Stimulated activated naive B cell treated with anti-CD40 and anti-IgM and Interleukin-4, amounts not matched to agents 10 μg/mL and 1 μg/mL and 100 μg/mL, for 72 hours (primary cell): ENCODE measurements at regions not wholly inside any gene's neighbourhood (a gene's known extent, or its start where the extent isn't known, plus 50 kb on each side); places are given as distances from the start of the nearest gene placed in this dataset.
"Not testable (repeated sequence)": the region's sequence is repeated elsewhere in the genome, so short reads cannot be mapped to it uniquely, and the experiment has no call there.

Experiments used
- ATAC-seq, 2 donors: fragments of 150-1000 bp; cut with Tn5 transposase; replicated peaks; 2 replicates each; pipeline ENCODE4 v1.10.0; 2021; ENCODE audit warnings: moderate library complexity in 1 of 2
- DNase-seq: peaks from one replicate; pipeline ENCODE4 v3.0.0; 2021
- H3K27ac Mint-ChIP-seq: one replicate; pipeline ENCODE4 v1.8.0; 2022; ENCODE audit warnings: mild to moderate bottlenecking, mixed read lengths
- H3K27me3 Mint-ChIP-seq, 2 donors: one replicate each; pipeline ENCODE4 v1.8.0; 2022; ENCODE audit warnings: mixed read lengths in 2 of 2
- H3K36me3 Mint-ChIP-seq, 2 donors: one replicate each; pipeline ENCODE4 v1.8.0; 2022; ENCODE audit warnings: mixed read lengths in 2 of 2, mild to moderate bottlenecking in 1 of 2
- H3K4me1 Mint-ChIP-seq, 2 donors: one replicate each; pipeline ENCODE4 v1.8.0; 2022; ENCODE audit warnings: mixed read lengths in 2 of 2, mild to moderate bottlenecking in 1 of 2
- H3K4me3 Mint-ChIP-seq, 2 donors: one replicate each; pipeline ENCODE4 v1.8.0; 2022; ENCODE audit warnings: mild to moderate bottlenecking in 2 of 2, mixed read lengths in 2 of 2, moderate library complexity in 1 of 2
- H3K9me3 Mint-ChIP-seq, 2 donors: one replicate each; pipeline ENCODE4 v1.8.0; 2022; ENCODE audit warnings: mixed read lengths in 2 of 2, mild to moderate bottlenecking in 1 of 2

GRCh38 chr17:79560527-79560926 is 50.3 kb downstream of the RBFOX3 start:
- Mint-ChIP-seq H3K4me1 (no peaks in the 10 kb centered on the region), H3K9me3 (peaks cover 3 to 6% of the 10 kb centered on the region in 2 donors), H3K27ac (no peak overlapping the region), H3K4me3 (no peak overlapping the region), H3K36me3 (peaks cover 0 to 2% of the 10 kb centered on the region in 2 donors), H3K27me3 (peaks cover 49 to 60% of the 10 kb centered on the region in 2 donors)
- DNase-seq, result no peak
- ATAC-seq, result no peak

- H3K4me1 Mint-ChIP-seq, result no peaks in the 10 kb centered on the region
- H3K27me3 Mint-ChIP-seq, result peaks cover 50 to 60% of the 10 kb centered on the region in 2 donors
- ATAC-seq (no peak), DNase-seq (no peak)
- H3K9me3 Mint-ChIP-seq, result peaks cover 5 to 8% of the 10 kb centered on the region in 2 donors
- H3K4me3 Mint-ChIP-seq, result no peak overlapping the region
- no peak overlapping the region for H3K27ac Mint-ChIP-seq
- H3K36me3 Mint-ChIP-seq, result peaks cover 0 to 2% of the 10 kb centered on the region in 2 donors
Observed at GRCh38 chr17:79559111-79559887, 51.6 kb downstream of the RBFOX3 start.

- peaks cover 5 to 8% of the 10 kb centered on the region in 2 donors for H3K9me3 Mint-ChIP-seq
- H3K4me3 Mint-ChIP-seq, result no peak overlapping the region
- H3K36me3 Mint-ChIP-seq, result peaks cover 0 to 2% of the 10 kb centered on the region in 2 donors
- H3K27ac Mint-ChIP-seq, result no peak overlapping the region
- peaks cover 50 to 53% of the 10 kb centered on the region in 2 donors for H3K27me3 Mint-ChIP-seq
- no peak for DNase-seq
- ATAC-seq, result no peak
- no peaks in the 10 kb centered on the region for H3K4me1 Mint-ChIP-seq
Observed at GRCh38 chr17:79558091-79558900, 52.6 kb downstream of the RBFOX3 start.

- ATAC-seq, result no peak
- Mint-ChIP-seq H3K4me1 (no peaks in the 10 kb centered on the region), H3K27me3 (peaks cover 47 to 48% of the 10 kb centered on the region in 2 donors), H3K36me3 (peaks cover 0 to 2% of the 10 kb centered on the region in 2 donors), H3K9me3 (peaks cover 5 to 8% of the 10 kb centered on the region in 2 donors), H3K27ac (no peak overlapping the region), H3K4me3 (no peak overlapping the region)
- DNase-seq, result no peak
Observed at GRCh38 chr17:79557276-79558090, 53.4 kb downstream of the RBFOX3 start.

- ATAC-seq, result no peak
- no peaks in the 10 kb centered on the region for H3K4me1 Mint-ChIP-seq
- peaks cover 6 to 8% of the 10 kb centered on the region in 2 donors for H3K9me3 Mint-ChIP-seq
- peaks cover 35 to 43% of the 10 kb centered on the region in 2 donors for H3K27me3 Mint-ChIP-seq
- peaks cover 0 to 2% of the 10 kb centered on the region in 2 donors for H3K36me3 Mint-ChIP-seq
- no peak overlapping the region for H3K27ac Mint-ChIP-seq
- DNase-seq, result no peak
- H3K4me3 Mint-ChIP-seq, result no peak overlapping the region
Observed at GRCh38 chr17:79556271-79556670, 54.6 kb downstream of the RBFOX3 start.

- DNase-seq (no peak), ATAC-seq (no peak)
- Mint-ChIP-seq H3K36me3 (peaks cover 0 to 2% of the 10 kb centered on the region in 2 donors), H3K9me3 (peaks cover 6 to 8% of the 10 kb centered on the region in 2 donors), H3K4me3 (no peak overlapping the region), H3K4me1 (no peaks in the 10 kb centered on the region), H3K27me3 (peaks cover 27 to 43% of the 10 kb centered on the region in 2 donors), H3K27ac (no peak overlapping the region)
Observed at GRCh38 chr17:79555543-79555942, 55.3 kb downstream of the RBFOX3 start.

GRCh38 chr17:79554346-79554745 is 56.5 kb downstream of the RBFOX3 start:
- H3K27ac Mint-ChIP-seq, DNase-seq, H3K4me1 Mint-ChIP-seq, H3K36me3 Mint-ChIP-seq, H3K4me3 Mint-ChIP-seq, ATAC-seq, H3K9me3 Mint-ChIP-seq: not testable (repeated sequence)
- peaks cover 25 to 38% of the 10 kb centered on the region in 2 donors for H3K27me3 Mint-ChIP-seq

GRCh38 chr17:79552824-79553223 is 58.0 kb downstream of the RBFOX3 start:
- ATAC-seq, result no peak
- Mint-ChIP-seq H3K36me3 (no peaks in the 10 kb centered on the region), H3K4me1 (no peaks in the 10 kb centered on the region)

GRCh38 chr17:79552405-79552804 is 58.4 kb downstream of the RBFOX3 start:
- Mint-ChIP-seq H3K4me1 (no peaks in the 10 kb centered on the region), H3K4me3 (no peak overlapping the region), H3K9me3 (peaks cover 5% of the 10 kb centered on the region in 2 donors), H3K36me3 (no peaks in the 10 kb centered on the region), H3K27ac (no peak overlapping the region), H3K27me3 (peaks cover 21 to 24% of the 10 kb centered on the region in 2 donors)
- ATAC-seq, result no peak
- DNase-seq, result no peak

More at GRCh38 chr17:79552824-79553223, 58.0 kb downstream of the RBFOX3 start:
- H3K9me3 Mint-ChIP-seq, result peaks cover 5 to 6% of the 10 kb centered on the region in 2 donors
- DNase-seq, result no peak
- H3K4me3 Mint-ChIP-seq, result no peak overlapping the region
- no peak overlapping the region for H3K27ac Mint-ChIP-seq
- peaks cover 23 to 28% of the 10 kb centered on the region in 2 donors for H3K27me3 Mint-ChIP-seq

- no peaks in the 10 kb centered on the region for H3K36me3 Mint-ChIP-seq
- DNase-seq (no peak), ATAC-seq (no peak)
- H3K4me3 Mint-ChIP-seq, result no peak overlapping the region
- H3K27ac Mint-ChIP-seq, result no peak overlapping the region
- no peaks in the 10 kb centered on the region for H3K4me1 Mint-ChIP-seq
- H3K27me3 Mint-ChIP-seq, result peaks cover 21 to 34% of the 10 kb centered on the region in 2 donors
- peaks cover 0 to 2% of the 10 kb centered on the region in 2 donors for H3K9me3 Mint-ChIP-seq
Observed at GRCh38 chr17:79549141-79549915, 61.5 kb downstream of the RBFOX3 start.

- ATAC-seq (no peak), DNase-seq (no peak)
- no peaks in the 10 kb centered on the region for H3K4me1 Mint-ChIP-seq
- no peak overlapping the region for H3K27ac Mint-ChIP-seq
- no peaks in the 10 kb centered on the region for H3K36me3 Mint-ChIP-seq
- peaks cover 18 to 38% of the 10 kb centered on the region in 2 donors for H3K27me3 Mint-ChIP-seq
- peaks cover 0 to 2% of the 10 kb centered on the region in 2 donors for H3K9me3 Mint-ChIP-seq
- no peak overlapping the region for H3K4me3 Mint-ChIP-seq
Observed at GRCh38 chr17:79548116-79548515, 62.7 kb downstream of the RBFOX3 start.

GRCh38 chr17:79547586-79547985 is 63.3 kb downstream of the RBFOX3 start:
- Mint-ChIP-seq H3K9me3 (peaks cover 0 to 2% of the 10 kb centered on the region in 2 donors), H3K27me3 (peaks cover 18 to 38% of the 10 kb centered on the region in 2 donors), H3K4me1 (no peaks in the 10 kb centered on the region), H3K4me3 (no peak overlapping the region), H3K27ac (no peak overlapping the region), H3K36me3 (no peaks in the 10 kb centered on the region)
- ATAC-seq, result no peak
- DNase-seq, result no peak

- not testable (repeated sequence) for DNase-seq, H3K36me3 Mint-ChIP-seq, H3K4me3 Mint-ChIP-seq, H3K4me1 Mint-ChIP-seq, H3K9me3 Mint-ChIP-seq, ATAC-seq, H3K27ac Mint-ChIP-seq
- H3K27me3 Mint-ChIP-seq, result peaks cover 18 to 38% of the 10 kb centered on the region in 2 donors
Observed at GRCh38 chr17:79547171-79547570, 63.7 kb downstream of the RBFOX3 start.
